RWPE1 (cell line): ENCODE measurements at regions not wholly inside any gene's neighbourhood (a gene's known extent, or its start where the extent isn't known, plus 50 kb on each side); places are given as distances from the start of the nearest gene placed in this dataset.
"Not testable (repeated sequence)": the region's sequence is repeated elsewhere in the genome, so short reads cannot be mapped to it uniquely, and the experiment has no call there.

Experiments used
- CTCF ChIA-PET: fragments of 350-600 bp; sonication (Branson Sonifier 250); formaldehyde crosslinking; extraction: SDS; loops from one replicate; lab custom pipeline; 2021; lab: Yijun Ruan, JAX
- POLR2A ChIA-PET: fragments of 400-600 bp; formaldehyde crosslinking; extraction: SDS; loops from one replicate; lab custom pipeline; 2020; ENCODE audit warnings: antibody characterized with exemption; ENCODE audit not compliant: low non-redundant PET; lab: Yijun Ruan, JAX
- DNase-seq: peaks from one replicate; pipeline ENCODE4 v3.0.0; 2012; ENCODE audit warnings: low spot score
- H3K27ac ChIP-seq: fragments of 450-650 bp; 2 replicates; pipeline ENCODE4 v1.5.1; 2017
- TF ChIP-seq, protein P1 (sequence below): fragments of 450-650 bp; conservative IDR thresholded peaks from 2 replicates; pipeline ENCODE4 v1.5.1; 2017; ENCODE audit warnings: low read depth, mild to moderate bottlenecking

DNA sequence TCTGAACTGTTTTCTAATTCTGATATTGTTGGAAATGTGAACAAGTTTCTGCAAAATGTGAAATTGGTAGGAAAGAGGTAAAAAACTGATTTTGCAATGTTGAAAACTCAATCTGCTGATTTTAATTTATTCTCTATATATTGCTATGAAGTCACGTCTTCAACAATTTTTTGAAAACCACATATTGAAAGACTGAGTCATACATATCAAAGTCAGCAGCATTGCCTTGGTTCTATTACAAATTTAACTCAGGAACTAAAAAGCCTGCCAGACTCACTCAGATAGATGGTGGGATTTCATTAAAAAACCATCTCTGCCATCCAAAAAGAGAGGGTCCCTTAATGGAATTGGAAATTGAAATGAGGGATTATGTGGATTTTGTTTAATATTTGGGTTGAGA lies 351.4 kb downstream of the CNTN3 start:
- H3K27ac ChIP-seq, result no peak overlapping the region
- TF ChIP-seq, protein P1, sequence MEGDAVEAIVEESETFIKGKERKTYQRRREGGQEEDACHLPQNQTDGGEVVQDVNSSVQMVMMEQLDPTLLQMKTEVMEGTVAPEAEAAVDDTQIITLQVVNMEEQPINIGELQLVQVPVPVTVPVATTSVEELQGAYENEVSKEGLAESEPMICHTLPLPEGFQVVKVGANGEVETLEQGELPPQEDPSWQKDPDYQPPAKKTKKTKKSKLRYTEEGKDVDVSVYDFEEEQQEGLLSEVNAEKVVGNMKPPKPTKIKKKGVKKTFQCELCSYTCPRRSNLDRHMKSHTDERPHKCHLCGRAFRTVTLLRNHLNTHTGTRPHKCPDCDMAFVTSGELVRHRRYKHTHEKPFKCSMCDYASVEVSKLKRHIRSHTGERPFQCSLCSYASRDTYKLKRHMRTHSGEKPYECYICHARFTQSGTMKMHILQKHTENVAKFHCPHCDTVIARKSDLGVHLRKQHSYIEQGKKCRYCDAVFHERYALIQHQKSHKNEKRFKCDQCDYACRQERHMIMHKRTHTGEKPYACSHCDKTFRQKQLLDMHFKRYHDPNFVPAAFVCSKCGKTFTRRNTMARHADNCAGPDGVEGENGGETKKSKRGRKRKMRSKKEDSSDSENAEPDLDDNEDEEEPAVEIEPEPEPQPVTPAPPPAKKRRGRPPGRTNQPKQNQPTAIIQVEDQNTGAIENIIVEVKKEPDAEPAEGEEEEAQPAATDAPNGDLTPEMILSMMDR, result no peak
- CTCF ChIA-PET, result no interaction called here
- DNase-seq, result no peak
- POLR2A ChIA-PET, result no interaction called here

DNA sequence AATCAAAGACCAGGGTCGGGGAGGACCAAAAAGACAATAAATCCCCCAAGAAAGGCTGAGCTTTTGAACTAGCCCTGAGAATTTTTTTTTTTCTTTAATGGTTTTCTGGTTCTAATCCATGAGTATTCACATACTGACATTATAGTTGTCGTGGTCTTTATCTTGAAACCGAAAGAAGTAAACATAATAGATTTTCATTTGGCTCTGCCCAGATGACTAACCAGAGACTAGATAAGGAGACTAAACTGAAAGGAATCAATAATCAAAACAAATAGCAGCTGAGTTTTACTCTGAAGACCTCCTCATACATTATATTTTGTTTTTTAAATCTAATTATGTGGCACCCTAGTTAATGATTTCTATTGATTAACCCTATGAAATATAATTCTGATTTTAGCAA lies 381.4 kb downstream of the CNTN3 start:
- DNase-seq, result no peak
- TF ChIP-seq, protein P1, result no peak
- ChIA-PET CTCF (no interaction called here), POLR2A (no interaction called here)
- H3K27ac ChIP-seq, result no peak overlapping the region

DNA sequence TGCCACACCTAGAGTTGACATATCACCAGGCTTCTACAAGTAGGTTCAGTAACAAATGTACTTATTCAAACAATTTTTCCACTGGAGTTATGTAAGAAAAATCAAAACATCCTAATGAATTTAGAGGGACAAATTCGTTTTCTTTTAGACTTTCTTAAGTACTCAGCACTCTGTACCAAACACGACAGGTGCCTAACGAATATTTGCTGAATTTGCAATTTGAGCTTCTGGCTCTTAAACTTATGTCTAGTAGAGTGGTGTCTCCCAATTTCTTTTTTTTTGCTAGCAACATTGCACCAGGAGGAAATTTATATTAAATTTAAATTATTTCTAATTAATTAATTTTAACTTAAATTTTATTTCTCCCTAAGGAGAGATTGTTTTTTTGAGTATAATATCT lies 397.0 kb downstream of the CNTN3 start:
- H3K27ac ChIP-seq, result no peak overlapping the region
- POLR2A ChIA-PET, result no interaction called here
- TF ChIP-seq, protein P1, result no peak
- no peak for DNase-seq
- CTCF ChIA-PET, result no interaction called here

DNA sequence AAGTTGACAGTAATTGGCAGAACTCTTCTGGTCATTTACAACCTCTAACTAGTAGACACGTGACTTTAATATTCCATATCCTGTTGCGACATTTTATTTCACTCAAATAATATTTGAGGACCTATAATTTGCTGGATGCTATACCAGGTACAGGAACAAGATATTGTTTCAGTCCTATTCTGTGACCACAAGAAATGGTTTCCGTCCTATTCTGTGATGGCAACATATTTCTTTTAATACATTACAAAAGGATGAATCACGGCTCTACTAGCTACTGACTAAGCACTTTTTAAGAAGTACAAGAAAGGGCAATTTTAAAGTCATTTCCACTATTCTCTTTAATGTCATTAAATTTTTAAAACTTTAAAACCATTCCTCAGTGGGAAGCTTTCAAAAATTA lies 400.2 kb downstream of the CNTN3 start:
- TF ChIP-seq, protein P1, result no peak
- ChIA-PET POLR2A (no interaction called here), CTCF (no interaction called here)
- H3K27ac ChIP-seq, result no peak overlapping the region
- DNase-seq, result no peak

DNA sequence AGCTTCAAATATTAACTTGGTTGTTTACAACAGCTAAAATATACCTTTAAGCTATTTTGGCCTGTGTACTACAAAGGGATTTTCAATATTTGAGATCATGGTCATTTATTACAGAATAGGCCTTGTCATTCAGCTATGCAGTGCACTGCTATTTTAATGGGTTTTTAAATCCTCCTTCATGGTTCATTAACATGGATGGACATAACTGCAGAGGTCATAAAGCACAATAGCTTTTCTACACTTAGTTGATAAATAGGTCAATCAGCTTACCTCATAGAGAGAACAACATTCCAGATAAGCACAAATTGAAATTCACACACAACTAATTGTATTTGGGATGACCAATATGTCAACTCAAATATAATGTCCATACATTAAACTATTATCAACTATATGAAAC lies 403.7 kb downstream of the CNTN3 start:
- DNase-seq, result no peak
- TF ChIP-seq, protein P1, result no peak
- ChIA-PET POLR2A (no interaction called here), CTCF (no interaction called here)
- H3K27ac ChIP-seq, result no peak overlapping the region

DNA sequence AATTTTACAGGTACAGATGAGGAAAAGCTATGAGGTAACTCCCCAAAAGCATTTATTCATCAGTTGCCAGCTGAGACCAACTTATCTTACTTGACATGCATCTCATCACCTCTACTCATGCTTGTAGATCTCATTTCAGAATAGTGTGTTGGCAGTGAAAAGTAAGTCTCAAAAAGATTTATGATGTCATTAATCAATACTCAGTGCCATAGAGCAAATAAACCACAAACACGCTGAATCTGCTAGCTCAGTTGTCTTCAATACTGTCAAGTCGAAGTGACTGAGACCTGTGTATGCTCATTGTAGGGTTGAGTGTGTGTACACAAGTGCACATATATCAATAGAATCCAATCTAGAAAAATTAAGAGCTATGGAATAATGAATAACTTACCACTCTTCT lies 413.5 kb downstream of the CNTN3 start:
- TF ChIP-seq, protein P1, result no peak
- DNase-seq, result no peak
- ChIA-PET CTCF (no interaction called here), POLR2A (no interaction called here)
- H3K27ac ChIP-seq, result no peak overlapping the region

DNA sequence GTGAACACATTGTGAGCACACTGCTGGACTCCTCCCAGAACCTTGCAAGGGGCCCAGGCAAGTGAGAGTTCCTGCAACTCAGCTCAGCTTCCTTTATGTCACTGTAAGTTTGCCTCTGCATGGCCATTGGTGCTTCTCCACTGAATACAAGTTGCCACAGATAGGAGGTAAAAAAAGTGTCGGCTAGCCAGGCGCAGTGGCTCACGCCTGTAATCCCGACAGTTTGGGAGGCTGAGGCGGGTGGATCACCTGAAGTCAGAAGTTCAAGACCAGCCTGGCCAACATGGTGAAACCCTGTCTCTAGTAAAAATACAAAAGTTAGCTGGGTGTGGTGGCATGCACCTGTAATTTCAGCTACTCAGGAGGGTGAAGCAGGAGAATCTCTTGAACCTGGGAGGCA lies 435.8 kb downstream of the CNTN3 start:
- CTCF ChIA-PET, H3K27ac ChIP-seq, DNase-seq, POLR2A ChIA-PET: not testable (repeated sequence)
